Mesodermal cell (in vitro differentiated cells): ENCODE measurements at regions not wholly inside any gene's neighbourhood (a gene's known extent, or its start where the extent isn't known, plus 50 kb on each side); places are given as distances from the start of the nearest gene placed in this dataset.
"Not testable (repeated sequence)": the region's sequence is repeated elsewhere in the genome, so short reads cannot be mapped to it uniquely, and the experiment has no call there.

Experiments
- H3K27ac ChIP-seq: 2 replicates; pipeline ENCODE4 v1.7.0; 2013; ENCODE audit warnings: mild to moderate bottlenecking, low read depth, low read length, moderate library complexity; ENCODE audit not compliant: severe bottlenecking
- H3K36me3 ChIP-seq: 2 replicates; pipeline ENCODE4 v1.7.1; 2013; ENCODE audit warnings: mild to moderate bottlenecking, low read length, moderate library complexity; ENCODE audit not compliant: control insufficient read depth, insufficient read depth
- H3K4me1 ChIP-seq: one replicate; pipeline ENCODE4 v1.7.1; 2013; ENCODE audit warnings: mild to moderate bottlenecking, low read length; ENCODE audit not compliant: insufficient read depth, control insufficient read depth, poor library complexity, severe bottlenecking
- H3K4me3 ChIP-seq: 2 replicates; pipeline ENCODE4 v1.7.0; 2013; ENCODE audit warnings: low read length, control low read depth, mild to moderate bottlenecking; ENCODE audit not compliant: insufficient read depth, poor library complexity, severe bottlenecking; ENCODE audit errors: extremely low read depth
- H3K9me3 ChIP-seq: 2 replicates; pipeline ENCODE4 v1.7.1; 2013; ENCODE audit warnings: mild to moderate bottlenecking, low read length, moderate library complexity; ENCODE audit not compliant: control insufficient read depth
- WGBS, 2 experiments: methylation state at CpG; one replicate each; pipeline ENCODE4 v1.1.5; 2013; ENCODE audit warnings: missing lambda C conversion rate in 2 of 2; ENCODE audit not compliant: insufficient coverage in 2 of 2; 5-methylcytosine and 5-hydroxymethylcytosine counted together

DNA sequence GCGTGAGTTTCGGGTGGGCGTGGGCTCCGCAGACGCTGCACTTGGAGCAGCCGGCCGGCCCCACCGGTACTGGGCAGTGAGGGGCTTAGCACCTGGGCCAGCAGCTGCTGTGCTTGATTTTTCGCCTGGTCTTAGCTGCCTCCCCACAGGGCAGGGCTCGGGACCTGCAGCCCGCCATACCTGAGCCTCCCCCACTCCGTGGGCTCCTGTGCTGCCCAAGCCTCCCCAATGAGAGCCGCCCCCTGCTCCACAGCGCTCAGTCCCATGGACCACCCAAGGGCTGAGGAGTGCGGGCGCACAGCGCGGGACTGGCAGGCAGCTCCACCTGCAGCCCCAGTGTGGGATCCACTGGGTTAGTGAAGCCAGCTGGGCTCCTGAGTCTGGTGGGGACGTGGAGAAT, 546.7 kb upstream of the ROBO1 start:
- H3K4me1 ChIP-seq, H3K36me3 ChIP-seq, H3K27ac ChIP-seq, H3K4me3 ChIP-seq, H3K9me3 ChIP-seq: not testable (repeated sequence)
- 85 to 93% methylated on average over 9 to 15 of the region's 19 CpGs for WGBS, 2 experiments

DNA sequence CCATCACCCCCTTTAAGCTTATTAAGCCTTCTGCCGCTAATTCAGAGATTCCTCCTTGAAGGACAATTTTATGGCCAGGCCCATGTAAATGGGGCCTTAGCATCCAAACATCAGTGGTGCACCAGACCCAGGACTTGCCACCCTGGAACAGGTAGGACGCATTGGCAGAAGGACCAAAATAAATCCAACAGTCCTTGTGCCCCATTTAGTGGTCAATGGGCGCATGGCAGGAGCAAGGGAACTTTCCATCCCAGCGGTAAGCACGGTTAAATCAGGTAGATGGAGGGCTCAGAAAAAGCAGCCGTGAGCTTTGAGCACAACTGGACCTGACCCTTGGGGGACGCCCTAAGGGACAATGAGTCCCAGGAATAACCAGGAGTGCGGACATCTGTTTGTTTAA, 540.8 kb upstream of the ROBO1 start:
- Histone ChIP-seq H3K9me3 (no peaks in the 10 kb centered on the region), H3K4me1 (no peaks in the 10 kb centered on the region), H3K27ac (no peak overlapping the region), H3K36me3 (no peaks in the 10 kb centered on the region), H3K4me3 (no peak overlapping the region)
- 78 to 79% methylated on average over 7 of the region's 8 CpGs for WGBS, 2 experiments

DNA sequence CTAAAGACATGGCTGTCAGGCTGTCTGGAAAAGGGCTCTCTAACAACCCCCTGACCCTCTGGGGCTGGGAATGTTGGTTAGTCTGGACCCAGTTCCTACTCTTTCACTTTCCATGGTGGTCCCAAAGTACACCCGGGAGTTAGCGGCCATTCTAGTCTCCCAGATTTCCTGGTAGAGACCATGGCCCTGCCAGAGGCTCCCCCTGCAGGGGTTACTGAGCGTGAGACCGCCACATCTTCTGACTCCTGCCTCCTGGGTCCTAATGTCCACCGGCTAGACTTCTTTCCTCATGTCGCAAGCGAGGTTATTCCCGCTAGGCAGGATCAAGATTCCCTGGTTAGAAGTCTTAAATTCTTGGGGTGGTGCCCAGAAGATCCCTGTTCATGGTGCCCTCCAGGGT, 540.0 kb upstream of the ROBO1 start:
- H3K4me1 ChIP-seq: no peaks in the 10 kb centered on the region
- H3K9me3 ChIP-seq: no peaks in the 10 kb centered on the region
- WGBS, 2 experiments: 91 to 92% methylated on average over 8 of the region's 8 CpGs
- no peaks in the 10 kb centered on the region for H3K36me3 ChIP-seq
- no peak overlapping the region for H3K4me3 ChIP-seq
- H3K27ac ChIP-seq: no peak overlapping the region

DNA sequence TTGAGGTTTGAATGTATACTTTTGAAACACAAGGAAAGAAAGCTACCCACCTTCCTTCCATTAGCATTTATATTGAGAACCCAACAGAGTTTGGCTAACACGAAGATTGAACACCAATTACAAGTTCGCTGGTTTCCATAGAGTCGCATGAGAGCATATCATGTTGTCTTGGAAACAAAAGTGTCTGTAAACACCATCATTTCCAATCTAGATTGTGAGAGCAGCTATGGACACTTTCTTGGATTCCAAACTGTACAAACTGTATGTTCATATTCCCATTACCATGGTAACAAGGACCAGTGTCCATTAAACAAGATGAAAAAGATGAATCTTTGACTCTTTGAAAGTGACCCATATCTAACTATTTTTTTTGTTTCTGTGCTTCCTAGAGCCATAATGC, 529.9 kb upstream of the ROBO1 start:
- no peaks in the 10 kb centered on the region for H3K9me3 ChIP-seq
- H3K4me1 ChIP-seq: no peaks in the 10 kb centered on the region
- WGBS, 2 experiments: 79 to 86% methylated on average over 3 of the region's 3 CpGs
- no peak overlapping the region for H3K4me3 ChIP-seq
- no peak overlapping the region for H3K27ac ChIP-seq
- no peaks in the 10 kb centered on the region for H3K36me3 ChIP-seq

DNA sequence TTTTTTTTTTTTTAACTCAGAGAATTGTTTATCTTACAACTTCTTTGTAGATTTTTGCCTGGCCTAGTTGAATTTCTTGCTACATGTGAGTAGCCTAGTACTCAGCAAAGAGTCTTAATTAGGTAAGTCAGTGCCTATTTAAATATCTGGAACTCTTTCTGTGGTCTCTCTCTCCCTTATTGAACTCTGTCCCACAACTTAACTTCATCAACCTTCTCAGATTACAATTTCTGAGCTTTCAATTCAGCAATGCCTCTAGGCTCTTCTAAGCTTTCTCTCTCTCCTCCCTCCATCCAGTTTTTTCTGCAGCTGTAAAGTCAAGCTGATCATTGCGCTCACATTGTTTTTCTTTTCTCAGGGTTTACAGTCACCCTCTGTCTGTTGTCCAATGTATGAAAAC, 517.6 kb upstream of the ROBO1 start:
- WGBS, 2 experiments: 100% methylated on average over 1 of the region's 1 CpG; no CpG with 5 or more reads in 1 of the 2 experiments
- Histone ChIP-seq H3K4me3 (no peak overlapping the region), H3K27ac (no peak overlapping the region), H3K36me3 (no peaks in the 10 kb centered on the region), H3K4me1 (no peaks in the 10 kb centered on the region), H3K9me3 (no peaks in the 10 kb centered on the region)

DNA sequence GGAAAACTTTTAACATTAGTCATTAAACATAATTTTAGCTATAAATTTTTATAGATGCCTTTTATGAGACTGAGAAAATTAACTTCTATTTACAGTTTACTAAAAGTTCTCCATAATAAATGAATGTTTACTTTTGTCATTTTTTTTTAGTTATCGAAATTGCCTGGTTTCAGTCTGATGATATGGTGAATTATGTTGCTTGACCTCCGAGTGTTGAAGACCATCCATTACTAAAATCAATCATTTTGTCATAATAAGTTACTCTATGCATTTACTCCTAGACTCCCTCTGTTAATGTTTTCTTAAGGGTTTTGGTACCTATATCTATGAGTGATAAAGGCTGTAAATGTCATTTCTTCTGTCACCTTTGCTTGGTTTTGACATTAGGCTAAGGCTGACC, 516.0 kb upstream of the ROBO1 start:
- no peaks in the 10 kb centered on the region for H3K36me3 ChIP-seq
- no CpG with 5 or more reads among the region's 2 CpGs for WGBS, 2 experiments
- H3K9me3 ChIP-seq: no peaks in the 10 kb centered on the region
- no peak overlapping the region for H3K27ac ChIP-seq
- H3K4me3 ChIP-seq: no peak overlapping the region
- no peaks in the 10 kb centered on the region for H3K4me1 ChIP-seq

DNA sequence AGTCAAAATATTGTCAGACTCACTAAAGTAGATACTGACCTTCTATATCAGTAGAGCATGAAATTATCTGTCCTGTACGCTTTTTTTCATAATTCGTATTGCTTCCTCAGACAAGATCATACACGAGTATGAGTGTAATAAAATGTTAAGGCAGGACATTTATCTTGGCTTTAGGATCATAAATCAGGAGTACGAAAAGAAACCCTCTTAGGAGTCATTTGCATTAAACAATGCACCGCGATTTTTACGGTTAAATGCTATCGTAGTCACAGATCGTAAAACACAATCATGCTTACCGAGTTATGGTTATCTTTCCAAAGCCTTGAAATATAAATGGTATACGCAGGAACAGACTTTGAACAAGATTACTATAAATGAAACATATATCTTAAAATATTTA, 510.3 kb upstream of the ROBO1 start:
- no peaks in the 10 kb centered on the region for H3K36me3 ChIP-seq
- H3K4me3 ChIP-seq: no peak overlapping the region
- WGBS, 2 experiments: 96 to 100% methylated on average over 2 to 6 of the region's 11 CpGs
- H3K27ac ChIP-seq: no peak overlapping the region
- H3K9me3 ChIP-seq: no peaks in the 10 kb centered on the region
- no peaks in the 10 kb centered on the region for H3K4me1 ChIP-seq

DNA sequence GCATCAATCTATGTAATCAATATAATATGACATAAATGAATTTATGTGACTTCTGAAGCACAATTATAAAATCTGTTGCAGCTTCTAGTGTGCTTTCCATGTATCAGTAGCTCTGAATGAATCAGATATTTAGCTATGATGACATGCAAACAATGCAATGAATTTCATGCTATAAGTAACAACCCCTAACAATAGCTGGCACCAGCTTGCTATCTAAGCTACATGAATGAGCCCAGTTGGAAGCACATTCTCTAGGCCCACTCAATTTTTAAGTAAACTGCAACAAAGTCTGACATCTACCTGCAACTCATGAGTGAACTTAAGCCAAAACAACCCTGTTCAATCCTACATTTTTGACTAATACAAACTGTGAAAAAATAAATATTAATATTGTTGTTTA, 507.3 kb upstream of the ROBO1 start:
- Histone ChIP-seq H3K9me3 (no peaks in the 10 kb centered on the region), H3K36me3 (no peaks in the 10 kb centered on the region), H3K4me1 (no peaks in the 10 kb centered on the region), H3K4me3 (no peak overlapping the region), H3K27ac (no peak overlapping the region)

DNA sequence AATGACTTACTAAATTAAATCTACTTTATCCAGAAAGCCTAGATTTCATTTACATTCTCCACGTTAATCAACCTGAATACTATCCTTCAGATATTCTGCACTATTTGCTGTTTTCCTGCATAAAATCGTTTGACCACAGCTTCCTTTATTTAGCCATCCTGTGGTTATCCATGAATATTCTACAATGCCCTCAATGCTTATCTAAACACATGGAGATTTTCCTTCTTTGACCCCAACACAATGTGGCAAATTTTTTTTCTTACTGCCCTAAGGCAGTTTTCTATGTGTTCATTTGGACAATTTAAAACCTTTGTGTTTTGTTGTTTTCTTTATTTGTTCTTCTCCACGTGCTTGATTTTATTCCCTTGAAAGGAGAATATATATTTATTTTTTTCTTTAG, 495.5 kb upstream of the ROBO1 start:
- H3K9me3 ChIP-seq: no peaks in the 10 kb centered on the region
- no peaks in the 10 kb centered on the region for H3K4me1 ChIP-seq
- WGBS, 2 experiments: 37 to 54% methylated on average over 2 of the region's 3 CpGs
- no peaks in the 10 kb centered on the region for H3K36me3 ChIP-seq
- H3K4me3 ChIP-seq: no peak overlapping the region
- no peak overlapping the region for H3K27ac ChIP-seq

DNA sequence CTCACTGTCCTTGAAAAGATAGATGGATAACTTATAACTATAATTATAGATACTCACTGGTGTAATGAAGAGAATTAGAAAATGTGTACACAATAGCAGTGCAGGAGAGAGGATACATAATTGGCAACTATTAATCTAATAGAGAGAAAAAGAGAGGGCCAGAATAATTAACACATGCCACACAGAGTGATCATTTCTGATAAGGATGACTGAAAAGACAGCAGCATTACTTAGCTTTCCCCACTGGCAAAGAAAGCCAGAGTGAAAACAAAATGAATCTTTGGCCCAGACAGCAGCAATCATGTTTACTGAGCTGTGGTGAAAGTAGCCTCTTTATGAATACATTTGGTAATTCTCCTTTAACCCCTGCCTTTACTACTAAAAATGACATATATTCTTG, 493.3 kb upstream of the ROBO1 start:
- H3K9me3 ChIP-seq: no peaks in the 10 kb centered on the region
- no peaks in the 10 kb centered on the region for H3K36me3 ChIP-seq
- H3K4me1 ChIP-seq: no peaks in the 10 kb centered on the region
- no peak overlapping the region for H3K4me3 ChIP-seq
- no peak overlapping the region for H3K27ac ChIP-seq

DNA sequence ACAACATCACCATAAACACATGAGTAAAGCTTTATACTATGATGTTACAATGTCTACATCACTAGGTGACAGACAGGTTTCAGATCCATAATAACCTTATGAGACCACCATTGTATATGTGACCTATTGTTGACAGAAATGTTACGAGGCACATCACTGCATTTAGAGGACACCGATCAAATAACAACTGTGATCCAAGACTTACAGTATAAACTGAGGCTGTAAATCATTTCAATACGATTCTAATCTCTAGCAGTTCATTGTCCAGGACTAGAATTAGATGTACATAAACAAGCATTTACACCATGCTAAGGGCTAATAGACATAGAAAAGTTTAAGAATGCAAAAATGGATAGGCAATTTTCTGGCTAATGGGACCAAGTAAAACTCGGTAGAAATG, 491.9 kb upstream of the ROBO1 start:
- WGBS, 2 experiments: 67 to 80% methylated on average over 1 to 3 of the region's 4 CpGs
- Histone ChIP-seq H3K4me3 (no peak overlapping the region), H3K9me3 (no peaks in the 10 kb centered on the region), H3K36me3 (no peaks in the 10 kb centered on the region), H3K4me1 (no peaks in the 10 kb centered on the region), H3K27ac (no peak overlapping the region)

DNA sequence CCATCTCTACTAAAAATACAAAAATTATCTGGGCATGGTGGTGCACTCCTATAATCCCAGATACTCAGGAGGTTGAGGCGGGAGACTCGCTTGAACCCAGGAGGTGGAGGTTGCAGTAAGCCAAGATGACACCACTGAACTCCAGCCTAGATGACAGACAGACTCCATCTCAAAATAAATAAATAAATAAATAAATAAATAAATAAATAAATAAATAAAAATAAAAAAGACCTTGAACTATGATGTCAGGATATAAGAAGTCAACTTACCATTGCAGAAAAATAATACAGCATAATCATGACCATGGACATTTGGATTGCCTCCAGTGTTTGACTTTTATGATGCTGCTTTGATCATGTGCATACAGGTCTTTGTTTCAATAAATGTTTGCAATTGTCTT, 484.3 kb upstream of the ROBO1 start:
- Histone ChIP-seq H3K4me3 (no peak overlapping the region), H3K4me1 (no peaks in the 10 kb centered on the region), H3K36me3 (no peaks in the 10 kb centered on the region), H3K9me3 (no peaks in the 10 kb centered on the region), H3K27ac (no peak overlapping the region)
- no CpG with 5 or more reads among the region's 2 CpGs for whole genome bisulfite sequencing, 2 experiments
